Ishikawa (cell line): ENCODE measurements at regions not wholly inside any gene's neighbourhood (a gene's known extent, or its start where the extent isn't known, plus 50 kb on each side); places are given as distances from the start of the nearest gene placed in this dataset.

Experiments used
- CEBPB ChIP-seq: IDR thresholded peaks from 2 replicates; pipeline ENCODE4 v1.6.1; 2012
- EP300 ChIP-seq: IDR thresholded peaks from 2 replicates; pipeline ENCODE4 v1.6.1; 2012; ENCODE audit warnings: borderline replicate concordance
- FOXM1 ChIP-seq: IDR thresholded peaks from 2 replicates; pipeline ENCODE4 v1.6.1; 2012; ENCODE audit warnings: low read depth, borderline replicate concordance
- NFIC ChIP-seq: IDR thresholded peaks from 2 replicates; pipeline ENCODE4 v1.6.1; 2012
- RAD21 ChIP-seq: IDR thresholded peaks from 2 replicates; pipeline ENCODE4 v1.6.1; 2012; ENCODE audit warnings: low read depth
- TAF1 ChIP-seq: IDR thresholded peaks from 2 replicates; pipeline ENCODE4 v1.6.1; 2012; ENCODE audit warnings: low read depth, mild to moderate bottlenecking
- TEAD4 ChIP-seq: IDR thresholded peaks from 2 replicates; pipeline ENCODE4 v1.6.1; 2012
- USF1 ChIP-seq: IDR thresholded peaks from 2 replicates; pipeline ENCODE4 v1.6.1; 2012
- YY1 ChIP-seq: IDR thresholded peaks from 2 replicates; pipeline ENCODE4 v1.6.1; 2012; ENCODE audit warnings: low read depth
- ZBTB7A ChIP-seq: IDR thresholded peaks from 2 replicates; pipeline ENCODE4 v1.6.1; 2012; ENCODE audit warnings: low read depth
- TF ChIP-seq, protein P1 (sequence below): IDR thresholded peaks from 2 replicates; pipeline ENCODE4 v1.6.1; 2012; ENCODE audit warnings: low read depth, mild to moderate bottlenecking

DNA sequence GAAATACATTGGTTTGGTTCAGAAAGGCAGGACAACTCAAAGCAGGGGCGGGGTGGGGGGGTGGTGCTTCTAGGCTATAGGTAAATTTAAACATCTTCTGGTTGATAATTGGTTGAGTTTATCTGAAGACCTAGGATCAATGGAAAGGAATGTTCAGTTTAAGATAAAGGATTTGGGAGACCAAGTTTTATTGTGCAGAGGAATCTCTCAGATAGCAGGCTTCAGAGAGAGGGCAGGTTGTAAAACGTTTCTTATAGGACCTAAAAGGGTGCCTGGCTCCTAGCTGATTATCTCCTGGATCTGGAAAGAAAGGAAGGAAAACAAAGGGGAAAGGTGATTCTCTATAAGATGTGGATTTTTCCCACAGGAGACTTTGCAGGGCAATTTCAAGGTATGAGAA, 94.0 kb downstream of the TMEM47 start:
- TF ChIP-seq, protein P1, sequence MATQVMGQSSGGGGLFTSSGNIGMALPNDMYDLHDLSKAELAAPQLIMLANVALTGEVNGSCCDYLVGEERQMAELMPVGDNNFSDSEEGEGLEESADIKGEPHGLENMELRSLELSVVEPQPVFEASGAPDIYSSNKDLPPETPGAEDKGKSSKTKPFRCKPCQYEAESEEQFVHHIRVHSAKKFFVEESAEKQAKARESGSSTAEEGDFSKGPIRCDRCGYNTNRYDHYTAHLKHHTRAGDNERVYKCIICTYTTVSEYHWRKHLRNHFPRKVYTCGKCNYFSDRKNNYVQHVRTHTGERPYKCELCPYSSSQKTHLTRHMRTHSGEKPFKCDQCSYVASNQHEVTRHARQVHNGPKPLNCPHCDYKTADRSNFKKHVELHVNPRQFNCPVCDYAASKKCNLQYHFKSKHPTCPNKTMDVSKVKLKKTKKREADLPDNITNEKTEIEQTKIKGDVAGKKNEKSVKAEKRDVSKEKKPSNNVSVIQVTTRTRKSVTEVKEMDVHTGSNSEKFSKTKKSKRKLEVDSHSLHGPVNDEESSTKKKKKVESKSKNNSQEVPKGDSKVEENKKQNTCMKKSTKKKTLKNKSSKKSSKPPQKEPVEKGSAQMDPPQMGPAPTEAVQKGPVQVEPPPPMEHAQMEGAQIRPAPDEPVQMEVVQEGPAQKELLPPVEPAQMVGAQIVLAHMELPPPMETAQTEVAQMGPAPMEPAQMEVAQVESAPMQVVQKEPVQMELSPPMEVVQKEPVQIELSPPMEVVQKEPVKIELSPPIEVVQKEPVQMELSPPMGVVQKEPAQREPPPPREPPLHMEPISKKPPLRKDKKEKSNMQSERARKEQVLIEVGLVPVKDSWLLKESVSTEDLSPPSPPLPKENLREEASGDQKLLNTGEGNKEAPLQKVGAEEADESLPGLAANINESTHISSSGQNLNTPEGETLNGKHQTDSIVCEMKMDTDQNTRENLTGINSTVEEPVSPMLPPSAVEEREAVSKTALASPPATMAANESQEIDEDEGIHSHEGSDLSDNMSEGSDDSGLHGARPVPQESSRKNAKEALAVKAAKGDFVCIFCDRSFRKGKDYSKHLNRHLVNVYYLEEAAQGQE = no peak
- no peak for TF ChIP-seq YY1
- TF ChIP-seq RAD21 = no peak
- TF ChIP-seq EP300 = no peak
- TF ChIP-seq FOXM1 = no peak
- TF ChIP-seq CEBPB = no peak
- no peak for TF ChIP-seq TAF1
- TF ChIP-seq ZBTB7A = no peak
- TF ChIP-seq NFIC = no peak
- TF ChIP-seq USF1 = no peak
- no peak for TF ChIP-seq TEAD4
